ENCODE measurements at regions not wholly inside any gene's neighbourhood (a gene's known extent, or its start where the extent isn't known, plus 50 kb on each side); places are given as distances from the start of the nearest gene placed in this dataset.

DNA sequence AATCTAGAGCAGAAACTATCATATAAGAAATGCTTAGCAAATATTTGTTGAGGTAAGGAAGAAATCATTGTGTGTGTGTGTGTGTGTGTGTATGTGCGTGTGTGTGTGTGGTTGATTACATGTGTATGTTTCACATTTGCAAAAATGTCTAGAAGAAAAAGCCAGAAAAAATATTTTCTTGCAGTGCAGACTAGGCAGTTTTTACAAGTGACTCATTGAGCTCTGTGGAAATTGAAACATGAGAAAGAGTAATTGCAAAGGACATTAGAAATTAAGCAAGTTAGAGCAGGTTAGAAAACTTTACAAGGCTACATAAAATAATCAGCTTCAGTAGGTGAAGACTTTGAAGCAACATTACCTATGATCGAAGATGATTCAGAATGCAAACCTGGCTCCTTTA is 669.0 kb upstream of the EYS start:
- Histone ChIP-seq H4K8ac (ENCODE audit: low read depth, low read length) (no peak overlapping the region), H3K4me3 (ENCODE audit: low read length in 2 of 2) (no peak overlapping the region), H2AFZ (ENCODE audit: low read length) (no peak overlapping the region), H3K27me3 (ENCODE audit: control insufficient read depth in 3 of 3, insufficient read depth in 3 of 3, low read depth in 1 of 3, low read length in 3 of 3) (no peaks in the 10 kb centered on the region), H2BK12ac (ENCODE audit: low read length) (no peak overlapping the region), H2BK15ac (ENCODE audit: low read length) (no peak overlapping the region), H3K27ac (replicated peaks; ENCODE audit: low read length) (no peak overlapping the region), H3K4me2 (ENCODE audit: insufficient read depth, low read length, poor library complexity, severe bottlenecking) (no peak overlapping the region), H3K36me3 (replicated peaks in 1 of 2; ENCODE audit: control insufficient read depth in 2 of 2, insufficient read depth in 2 of 2, low read length in 2 of 2) (no peaks in the 10 kb centered on the region), H2BK5ac (ENCODE audit: low read length) (no peak overlapping the region), H3K23ac (ENCODE audit: low read depth, low read length, poor library complexity) (no peak overlapping the region), H3K79me1 (ENCODE audit: low read depth, low read length) (no peaks in the 10 kb centered on the region), H3K14ac (ENCODE audit: low read length) (no peak overlapping the region), H3K4ac (ENCODE audit: low read length) (no peak overlapping the region), H4K91ac (ENCODE audit: low read depth, low read length, poor library complexity) (no peak overlapping the region), H3K18ac (ENCODE audit: low read length) (no peak overlapping the region), H2BK120ac (ENCODE audit: low read depth, low read length) (no peak overlapping the region), H3K9me3 (replicated peaks in 1 of 2; ENCODE audit: control insufficient read depth in 2 of 2, insufficient read depth in 1 of 2, low read depth in 1 of 2, low read length in 2 of 2) (no peaks in the 10 kb centered on the region), H2AK5ac (ENCODE audit: low read depth, low read length) (no peak overlapping the region), H3K4me1 (ENCODE audit: control insufficient read depth in 2 of 2, insufficient read depth in 1 of 2, low read depth in 1 of 2, low read length in 2 of 2) (no peaks in the 10 kb centered on the region), H3K9ac (ENCODE audit: low read depth, low read length, poor library complexity) (no peak overlapping the region)
- no peak for DNase-seq (ENCODE audit: low spot score)
- no CpG with 5 or more reads among the region's 2 CpGs for WGBS, 2 donors (ENCODE audit: extremely low coverage in 2 of 2, insufficient read length in 2 of 2, insufficient replicate concordance in 1 of 2)

DNA sequence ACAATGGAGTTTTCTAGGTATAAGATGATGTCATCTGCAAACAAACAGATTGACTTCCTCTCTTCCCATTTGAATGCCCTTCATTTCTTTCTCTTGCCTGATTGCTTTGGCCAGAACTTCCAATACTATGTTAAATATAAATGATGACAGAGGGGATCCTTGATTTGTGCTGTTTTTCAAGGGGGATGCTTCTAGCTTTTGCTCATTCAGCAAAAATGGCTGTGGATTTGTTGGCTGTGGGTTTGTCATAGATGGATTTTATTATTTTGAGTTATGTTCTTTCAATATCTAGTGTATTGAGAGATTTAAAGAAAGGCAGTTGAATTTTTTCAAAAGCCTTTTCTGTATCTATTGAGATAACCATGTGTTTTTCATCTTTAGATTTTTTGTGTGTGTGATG is 662.4 kb upstream of the EYS start:
- Histone ChIP-seq H3K18ac (ENCODE audit: low read length) (no peak overlapping the region), H3K4ac (ENCODE audit: low read length) (no peak overlapping the region), H4K8ac (ENCODE audit: low read depth, low read length) (no peak overlapping the region), H3K14ac (ENCODE audit: low read length) (no peak overlapping the region), H3K9ac (ENCODE audit: low read depth, low read length, poor library complexity) (no peak overlapping the region), H2BK5ac (ENCODE audit: low read length) (no peak overlapping the region), H3K36me3 (replicated peaks in 1 of 2; ENCODE audit: control insufficient read depth in 2 of 2, insufficient read depth in 2 of 2, low read length in 2 of 2) (no peaks in the 10 kb centered on the region), H3K79me1 (ENCODE audit: low read depth, low read length) (no peaks in the 10 kb centered on the region), H3K27ac (replicated peaks; ENCODE audit: low read length) (no peak overlapping the region), H3K27me3 (ENCODE audit: control insufficient read depth in 3 of 3, insufficient read depth in 3 of 3, low read depth in 1 of 3, low read length in 3 of 3) (no peaks in the 10 kb centered on the region), H3K4me1 (ENCODE audit: control insufficient read depth in 2 of 2, insufficient read depth in 1 of 2, low read depth in 1 of 2, low read length in 2 of 2) (no peaks in the 10 kb centered on the region), H2AK5ac (ENCODE audit: low read depth, low read length) (no peak overlapping the region), H3K4me3 (ENCODE audit: low read length in 2 of 2) (no peak overlapping the region), H2BK15ac (ENCODE audit: low read length) (no peak overlapping the region), H3K4me2 (ENCODE audit: insufficient read depth, low read length, poor library complexity, severe bottlenecking) (no peak overlapping the region), H2BK12ac (ENCODE audit: low read length) (no peak overlapping the region), H4K91ac (ENCODE audit: low read depth, low read length, poor library complexity) (no peak overlapping the region), H2AFZ (ENCODE audit: low read length) (no peak overlapping the region), H3K23ac (ENCODE audit: low read depth, low read length, poor library complexity) (no peak overlapping the region), H3K9me3 (replicated peaks in 1 of 2; ENCODE audit: control insufficient read depth in 2 of 2, insufficient read depth in 1 of 2, low read depth in 1 of 2, low read length in 2 of 2) (no peaks in the 10 kb centered on the region), H2BK120ac (ENCODE audit: low read depth, low read length) (no peak overlapping the region)
- no peak for DNase-seq (ENCODE audit: low spot score)

GRCh38 chr6:66362888-66363287 is 655.9 kb upstream of the EYS start:
- Histone ChIP-seq H2AK5ac (ENCODE audit: low read depth, low read length) (no peak overlapping the region), H3K9me3 (replicated peaks in 1 of 2; ENCODE audit: control insufficient read depth in 2 of 2, insufficient read depth in 1 of 2, low read depth in 1 of 2, low read length in 2 of 2) (no peaks in the 10 kb centered on the region), H3K23ac (ENCODE audit: low read depth, low read length, poor library complexity) (no peak overlapping the region), H3K27me3 (ENCODE audit: control insufficient read depth in 3 of 3, insufficient read depth in 3 of 3, low read depth in 1 of 3, low read length in 3 of 3) (no peaks in the 10 kb centered on the region), H3K4me3 (ENCODE audit: low read length in 2 of 2) (no peak overlapping the region), H2BK120ac (ENCODE audit: low read depth, low read length) (no peak overlapping the region), H3K14ac (ENCODE audit: low read length) (no peak overlapping the region), H3K4ac (ENCODE audit: low read length) (no peak overlapping the region), H3K9ac (ENCODE audit: low read depth, low read length, poor library complexity) (no peak overlapping the region), H3K27ac (replicated peaks; ENCODE audit: low read length) (no peak overlapping the region), H3K79me1 (ENCODE audit: low read depth, low read length) (no peaks in the 10 kb centered on the region), H2BK15ac (ENCODE audit: low read length) (no peak overlapping the region), H3K18ac (ENCODE audit: low read length) (no peak overlapping the region), H3K36me3 (replicated peaks in 1 of 2; ENCODE audit: control insufficient read depth in 2 of 2, insufficient read depth in 2 of 2, low read length in 2 of 2) (no peaks in the 10 kb centered on the region), H2BK5ac (ENCODE audit: low read length) (no peak overlapping the region), H3K4me2 (ENCODE audit: insufficient read depth, low read length, poor library complexity, severe bottlenecking) (no peak overlapping the region), H4K91ac (ENCODE audit: low read depth, low read length, poor library complexity) (no peak overlapping the region), H2BK12ac (ENCODE audit: low read length) (no peak overlapping the region), H4K8ac (ENCODE audit: low read depth, low read length) (no peak overlapping the region), H3K4me1 (ENCODE audit: control insufficient read depth in 2 of 2, insufficient read depth in 1 of 2, low read depth in 1 of 2, low read length in 2 of 2) (no peaks in the 10 kb centered on the region), H2AFZ (ENCODE audit: low read length) (peak overlapping the region; percentile 49)
- DNase-seq (ENCODE audit: low spot score) = no peak
- WGBS, 2 donors (ENCODE audit: extremely low coverage in 2 of 2, insufficient read length in 2 of 2, insufficient replicate concordance in 1 of 2) = no CpG with 5 or more reads among the region's 6 CpGs

- H3K9ac ChIP-seq (ENCODE audit: low read depth, low read length, poor library complexity) = no peak overlapping the region
- no peak overlapping the region for H3K4me2 ChIP-seq (ENCODE audit: insufficient read depth, low read length, poor library complexity, severe bottlenecking)
- H3K4me3 ChIP-seq (ENCODE audit: low read length in 2 of 2) = no peak overlapping the region
- H2BK12ac ChIP-seq (ENCODE audit: low read length) = no peak overlapping the region
- peak overlapping the region; percentile 86 for H3K14ac ChIP-seq (ENCODE audit: low read length)
- H3K23ac ChIP-seq (ENCODE audit: low read depth, low read length, poor library complexity) = no peak overlapping the region
- H2AFZ ChIP-seq (ENCODE audit: low read length) = peak overlapping the region; percentile 23
- no peaks in the 10 kb centered on the region for H3K36me3 ChIP-seq (replicated peaks in 1 of 2; ENCODE audit: control insufficient read depth in 2 of 2, insufficient read depth in 2 of 2, low read length in 2 of 2)
- H2BK5ac ChIP-seq (ENCODE audit: low read length) = no peak overlapping the region
- H2AK5ac ChIP-seq (ENCODE audit: low read depth, low read length) = no peak overlapping the region
- no peak overlapping the region for H4K91ac ChIP-seq (ENCODE audit: low read depth, low read length, poor library complexity)
- WGBS, 2 donors (ENCODE audit: extremely low coverage in 2 of 2, insufficient read length in 2 of 2, insufficient replicate concordance in 1 of 2) = no CpG with 5 or more reads among the region's 8 CpGs
- H3K27me3 ChIP-seq (ENCODE audit: control insufficient read depth in 3 of 3, insufficient read depth in 3 of 3, low read depth in 1 of 3, low read length in 3 of 3) = no peaks in the 10 kb centered on the region
- no peak overlapping the region for H2BK120ac ChIP-seq (ENCODE audit: low read depth, low read length)
- H3K79me1 ChIP-seq (ENCODE audit: low read depth, low read length) = no peaks in the 10 kb centered on the region
- no peak overlapping the region for H2BK15ac ChIP-seq (ENCODE audit: low read length)
- no peaks in the 10 kb centered on the region for H3K4me1 ChIP-seq (ENCODE audit: control insufficient read depth in 2 of 2, insufficient read depth in 1 of 2, low read depth in 1 of 2, low read length in 2 of 2)
- H3K27ac ChIP-seq (replicated peaks; ENCODE audit: low read length) = no peak overlapping the region
- peak overlapping the region; percentile 78 for H3K18ac ChIP-seq (ENCODE audit: low read length)
- no peaks in the 10 kb centered on the region for H3K9me3 ChIP-seq (replicated peaks in 1 of 2; ENCODE audit: control insufficient read depth in 2 of 2, insufficient read depth in 1 of 2, low read depth in 1 of 2, low read length in 2 of 2)
- DNase-seq (ENCODE audit: low spot score) = no peak
- H3K4ac ChIP-seq (ENCODE audit: low read length) = no peak overlapping the region
- H4K8ac ChIP-seq (ENCODE audit: low read depth, low read length) = no peak overlapping the region
These were observed 654.9 kb upstream of the EYS start for GRCh38 chr6:66361886-66362285.

Data from neuronal stem cell (in vitro differentiated cells).